Stimulated activated CD8-positive, alpha-beta memory T cell treated with anti-CD3 and anti-CD28 coated beads, Interleukin-15, amount 100 ng/mL, for 48 hours (primary cell): ENCODE measurements at regions not wholly inside any gene's neighbourhood (a gene's known extent, or its start where the extent isn't known, plus 50 kb on each side); places are given as distances from the start of the nearest gene placed in this dataset.

Source experiments
- DNase-seq, 2 donors: peaks; one replicate each; pipeline ENCODE4 v3.0.0-alpha.2; 2020; ENCODE audit warnings: low read depth in 2 of 2

GRCh38 chr7:17520941-17521340 is 222.5 kb downstream of the AHR start:
- no peak for DNase-seq

GRCh38 chr7:17521437-17521836 is 223.0 kb downstream of the AHR start:
- no peak for DNase-seq

GRCh38 chr7:17523813-17524739 is 225.6 kb downstream of the AHR start:
- no peak for DNase-seq

GRCh38 chr7:17524746-17525145 is 226.3 kb downstream of the AHR start:
- no peak for DNase-seq

GRCh38 chr7:17526621-17527020 is 228.2 kb downstream of the AHR start:
- DNase-seq, result no peak

- DNase-seq, result no peak
Observed at GRCh38 chr7:17528636-17529035, 230.2 kb downstream of the AHR start.

GRCh38 chr7:17530244-17530643 is 231.8 kb downstream of the AHR start:
- DNase-seq, result no peak

GRCh38 chr7:17530741-17531421 is 232.4 kb downstream of the AHR start:
- DNase-seq, result no peak

GRCh38 chr7:17532861-17533404 is 234.5 kb downstream of the AHR start:
- DNase-seq, result no peak

GRCh38 chr7:17534348-17534747 is 235.9 kb downstream of the AHR start:
- no peak for DNase-seq

GRCh38 chr7:17535776-17536175 is 237.3 kb downstream of the AHR start:
- no peak for DNase-seq

- no peak for DNase-seq
Observed at GRCh38 chr7:17544401-17544800, 245.9 kb downstream of the AHR start.

- DNase-seq, result no peak
Observed at GRCh38 chr7:17545348-17545747, 246.9 kb downstream of the AHR start.

GRCh38 chr7:17546189-17546588 is 247.7 kb downstream of the AHR start:
- DNase-seq, result no peak

GRCh38 chr7:17546592-17546991 is 248.1 kb downstream of the AHR start:
- DNase-seq, result no peak

GRCh38 chr7:17548014-17548653 is 249.7 kb downstream of the AHR start:
- no peak for DNase-seq

- DNase-seq, result no peak
Observed at GRCh38 chr7:17549406-17549805, 251.0 kb downstream of the AHR start.

- no peak for DNase-seq
Observed at GRCh38 chr7:17552373-17552772, 253.9 kb downstream of the AHR start.

- DNase-seq, result no peak
Observed at GRCh38 chr7:17552952-17553351, 254.5 kb downstream of the AHR start.

GRCh38 chr7:17554341-17555015 is 256.0 kb downstream of the AHR start:
- DNase-seq, result no peak

GRCh38 chr7:17556247-17556956 is 257.9 kb downstream of the AHR start:
- no peak for DNase-seq
